Activated CD4-positive, alpha-beta memory T cell treated with anti-CD3 and anti-CD28 coated beads for 36 hours (primary cell): ENCODE measurements at regions not wholly inside any gene's neighbourhood (a gene's known extent, or its start where the extent isn't known, plus 50 kb on each side); places are given as distances from the start of the nearest gene placed in this dataset.
A peak's percentile ranks its signal among the peaks of the same experiment; 100 is the strongest.

ENCODE experiments used
- CTCF ChIA-PET: fragments of 350-600 bp; sonication (Branson Sonifier 250); formaldehyde crosslinking; loops from one replicate; lab custom pipeline; 2021; ENCODE audit warnings: antibody characterized with exemption, inconsistent platforms; lab: Charles Lee
- POLR2A ChIA-PET: fragments of 350-600 bp; sonication (Branson Sonifier 250); formaldehyde crosslinking; loops from one replicate; lab custom pipeline; 2021; ENCODE audit warnings: antibody characterized with exemption; lab: Charles Lee
- DNase-seq: peaks from one replicate; pipeline ENCODE4 v3.0.0-alpha.2; 2020
- H3K27ac Mint-ChIP-seq: one replicate; pipeline ENCODE4 v1.8.0; 2021; ENCODE audit warnings: mixed read lengths
- H3K27me3 Mint-ChIP-seq: one replicate; pipeline ENCODE4 v1.8.0; 2021; ENCODE audit warnings: mixed read lengths
- H3K36me3 Mint-ChIP-seq: one replicate; pipeline ENCODE4 v1.8.0; 2021; ENCODE audit warnings: mixed read lengths
- H3K4me1 Mint-ChIP-seq: one replicate; pipeline ENCODE4 v1.8.0; 2021; ENCODE audit warnings: low read depth, mixed read lengths
- H3K4me3 Mint-ChIP-seq: one replicate; pipeline ENCODE4 v1.8.0; 2021; ENCODE audit warnings: mild to moderate bottlenecking, mixed read lengths
- H3K9me3 Mint-ChIP-seq: one replicate; pipeline ENCODE4 v1.8.0; 2021; ENCODE audit warnings: mixed read lengths
- intact Hi-C: fragments of 100-400 bp; cut with micrococcal nuclease; formaldehyde crosslinking; loops from one replicate; pipeline ENCODE4 v1.15.1; 2023

GRCh38 chr3:177282119-177282655 lies 84.9 kb upstream of the TBL1XR1 start:
- POLR2A ChIA-PET: no interaction called here
- H3K27me3 Mint-ChIP-seq: no peaks in the 10 kb centered on the region
- intact Hi-C loops: loop anchor here (5.0 kb wide), 1 partner anchor 35 kb away; no protein-coding TSS in a partner anchor
- H3K4me3 Mint-ChIP-seq: no peak overlapping the region
- H3K36me3 Mint-ChIP-seq: no peaks in the 10 kb centered on the region
- H3K27ac Mint-ChIP-seq: no peak overlapping the region
- H3K4me1 Mint-ChIP-seq: peaks cover 23% of the 10 kb centered on the region
- peaks cover 6% of the 10 kb centered on the region for H3K9me3 Mint-ChIP-seq
- CTCF ChIA-PET: no interaction called here
- DNase-seq: no peak

- peaks cover 23% of the 10 kb centered on the region for H3K4me1 Mint-ChIP-seq
- no peak for DNase-seq
- CTCF ChIA-PET: no interaction called here
- POLR2A ChIA-PET: no interaction called here
- intact Hi-C loops: loop anchor here (2.0 to 5.0 kb wide), 2 partner anchors 33 to 63 kb away; no protein-coding TSS in a partner anchor
- peaks cover 6% of the 10 kb centered on the region for H3K9me3 Mint-ChIP-seq
- H3K36me3 Mint-ChIP-seq: no peaks in the 10 kb centered on the region
- no peak overlapping the region for H3K27ac Mint-ChIP-seq
- H3K4me3 Mint-ChIP-seq: no peak overlapping the region
- no peaks in the 10 kb centered on the region for H3K27me3 Mint-ChIP-seq
Measured at GRCh38 chr3:177283983-177284382, 86.7 kb upstream of the TBL1XR1 start.

- Mint-ChIP-seq H3K4me3 (no peak overlapping the region), H3K27ac (no peak overlapping the region)
Measured at GRCh38 chr3:177284383-177284881, 87.2 kb upstream of the TBL1XR1 start.

GRCh38 chr3:177286034-177286433 lies 88.8 kb upstream of the TBL1XR1 start:
- intact Hi-C loops: no loop called here
- POLR2A ChIA-PET: no interaction called here
- H3K36me3 Mint-ChIP-seq: no peaks in the 10 kb centered on the region

More at GRCh38 chr3:177284383-177284881, 87.2 kb upstream of the TBL1XR1 start:
- POLR2A ChIA-PET: no interaction called here
- CTCF ChIA-PET: no interaction called here
- intact Hi-C loops: loop anchor here (2.0 to 5.0 kb wide), 2 partner anchors 33 to 62 kb away; no protein-coding TSS in a partner anchor
- Mint-ChIP-seq H3K9me3 (peaks cover 6% of the 10 kb centered on the region), H3K36me3 (no peaks in the 10 kb centered on the region), H3K27me3 (no peaks in the 10 kb centered on the region), H3K4me1 (peaks cover 23% of the 10 kb centered on the region)
- DNase-seq: peak; percentile 59

GRCh38 chr3:177287231-177287630 lies 89.9 kb upstream of the TBL1XR1 start:
- Mint-ChIP-seq H3K4me1 (peaks cover 7% of the 10 kb centered on the region), H3K36me3 (no peaks in the 10 kb centered on the region), H3K4me3 (no peak overlapping the region), H3K27me3 (no peaks in the 10 kb centered on the region), H3K9me3 (no peaks in the 10 kb centered on the region), H3K27ac (no peak overlapping the region)
- ChIA-PET POLR2A (no interaction called here), CTCF (no interaction called here)
- no peak for DNase-seq
- intact Hi-C loops: no loop called here

More at GRCh38 chr3:177286034-177286433, 88.8 kb upstream of the TBL1XR1 start:
- Mint-ChIP-seq H3K4me3 (no peak overlapping the region), H3K27me3 (no peaks in the 10 kb centered on the region), H3K9me3 (peaks cover 6% of the 10 kb centered on the region), H3K27ac (no peak overlapping the region), H3K4me1 (peaks cover 18% of the 10 kb centered on the region)
- CTCF ChIA-PET: no interaction called here
- DNase-seq: no peak

- H3K9me3 Mint-ChIP-seq: no peaks in the 10 kb centered on the region
- H3K27ac Mint-ChIP-seq: no peak overlapping the region
- no peak overlapping the region for H3K4me3 Mint-ChIP-seq
- intact Hi-C loops: no loop called here
- ChIA-PET CTCF (no interaction called here), POLR2A (no interaction called here)
- no peaks in the 10 kb centered on the region for H3K4me1 Mint-ChIP-seq
- H3K36me3 Mint-ChIP-seq: no peaks in the 10 kb centered on the region
- H3K27me3 Mint-ChIP-seq: no peaks in the 10 kb centered on the region
- no peak for DNase-seq
Measured at GRCh38 chr3:177290633-177291032, 93.4 kb upstream of the TBL1XR1 start.

- Mint-ChIP-seq H3K36me3 (no peaks in the 10 kb centered on the region), H3K4me1 (no peaks in the 10 kb centered on the region), H3K27me3 (no peaks in the 10 kb centered on the region), H3K4me3 (no peak overlapping the region), H3K9me3 (no peaks in the 10 kb centered on the region), H3K27ac (no peak overlapping the region)
- POLR2A ChIA-PET: no interaction called here
- CTCF ChIA-PET: no interaction called here
- intact Hi-C loops: no loop called here
- DNase-seq: no peak
Measured at GRCh38 chr3:177294221-177294620, 96.9 kb upstream of the TBL1XR1 start.

GRCh38 chr3:177295116-177295515 lies 97.8 kb upstream of the TBL1XR1 start:
- Mint-ChIP-seq H3K9me3 (no peaks in the 10 kb centered on the region), H3K4me3 (no peak overlapping the region), H3K36me3 (no peaks in the 10 kb centered on the region), H3K4me1 (no peaks in the 10 kb centered on the region), H3K27ac (no peak overlapping the region), H3K27me3 (no peaks in the 10 kb centered on the region)
- intact Hi-C loops: no loop called here
- ChIA-PET POLR2A (no interaction called here), CTCF (no interaction called here)
- no peak for DNase-seq

- DNase-seq: no peak
- H3K27ac Mint-ChIP-seq: no peak overlapping the region
- CTCF ChIA-PET: no interaction called here
- POLR2A ChIA-PET: no interaction called here
- H3K4me1 Mint-ChIP-seq: no peaks in the 10 kb centered on the region
- intact Hi-C loops: no loop called here
- H3K4me3 Mint-ChIP-seq: no peak overlapping the region
- no peaks in the 10 kb centered on the region for H3K36me3 Mint-ChIP-seq
- no peaks in the 10 kb centered on the region for H3K27me3 Mint-ChIP-seq
- H3K9me3 Mint-ChIP-seq: no peaks in the 10 kb centered on the region
Measured at GRCh38 chr3:177299250-177299649, 102.0 kb upstream of the TBL1XR1 start.

- Mint-ChIP-seq H3K9me3 (no peaks in the 10 kb centered on the region), H3K27ac (no peak overlapping the region), H3K36me3 (no peaks in the 10 kb centered on the region), H3K4me1 (no peaks in the 10 kb centered on the region), H3K27me3 (no peaks in the 10 kb centered on the region), H3K4me3 (no peak overlapping the region)
- ChIA-PET CTCF (no interaction called here), POLR2A (interaction anchor here (0.6 kb wide), 2 partner anchors 188 to 667 kb away, joined by 3 read pairs; no protein-coding TSS in a partner anchor)
- intact Hi-C loops: no loop called here
- DNase-seq: no peak
Measured at GRCh38 chr3:177300039-177300833, 103.0 kb upstream of the TBL1XR1 start.

GRCh38 chr3:177300842-177301241 lies 103.6 kb upstream of the TBL1XR1 start:
- no peak for DNase-seq
- H3K27ac Mint-ChIP-seq: no peak overlapping the region
- CTCF ChIA-PET: no interaction called here
- H3K4me3 Mint-ChIP-seq: no peak overlapping the region
- intact Hi-C loops: no loop called here
- no peaks in the 10 kb centered on the region for H3K9me3 Mint-ChIP-seq
- H3K36me3 Mint-ChIP-seq: no peaks in the 10 kb centered on the region
- H3K27me3 Mint-ChIP-seq: no peaks in the 10 kb centered on the region
- no peaks in the 10 kb centered on the region for H3K4me1 Mint-ChIP-seq
- POLR2A ChIA-PET: interaction anchor here (0.6 kb wide), 1 partner anchor 666 kb away, joined by 3 read pairs; no protein-coding TSS in a partner anchor

- no peak for DNase-seq
- POLR2A ChIA-PET: no interaction called here
- CTCF ChIA-PET: no interaction called here
- H3K9me3 Mint-ChIP-seq: peaks cover 7% of the 10 kb centered on the region
- no peak overlapping the region for H3K27ac Mint-ChIP-seq
- intact Hi-C loops: no loop called here
- H3K36me3 Mint-ChIP-seq: peaks cover 3% of the 10 kb centered on the region
- no peak overlapping the region for H3K4me3 Mint-ChIP-seq
- no peaks in the 10 kb centered on the region for H3K27me3 Mint-ChIP-seq
- H3K4me1 Mint-ChIP-seq: no peaks in the 10 kb centered on the region
Measured at GRCh38 chr3:177306252-177306651, 109.0 kb upstream of the TBL1XR1 start.
